MCF 10A (cell line): ENCODE measurements at regions not wholly inside any gene's neighbourhood (a gene's known extent, or its start where the extent isn't known, plus 50 kb on each side); places are given as distances from the start of the nearest gene placed in this dataset.

Experiments used
- BruUV-seq: library from RNA; stranded (reverse); fragments of 400-500 nt; replicated peaks from 2 replicates; lab custom pipeline; 2021; lab: Mats Ljungman, UMichigan
- CTCF ChIA-PET: fragments of 300-600 bp; sonication (Branson Sonifier 250); formaldehyde crosslinking; extraction: SDS; loops from one replicate; lab custom pipeline; 2021; ENCODE audit warnings: antibody characterized with exemption, inconsistent platforms; lab: Yijun Ruan, JAX
- POLR2A ChIA-PET: fragments of 300-600, 350-650 bp; sonication (Branson Sonifier 250); formaldehyde crosslinking; extraction: SDS; loops from one replicate; lab custom pipeline; 2020; ENCODE audit warnings: antibody characterized with exemption, inconsistent platforms; lab: Yijun Ruan, JAX
- DNase-seq: peaks from one replicate; pipeline ENCODE4 v3.0.0-alpha.2; 2018; ENCODE audit not compliant: unreplicated experiment
- H3K27ac Mint-ChIP-seq: one replicate; pipeline ENCODE4 v1.8.0; 2022; ENCODE audit warnings: mild to moderate bottlenecking, low read depth, mixed read lengths; ENCODE audit not compliant: unreplicated experiment
- H3K27me3 Mint-ChIP-seq: one replicate; pipeline ENCODE4 v1.8.0; 2022; ENCODE audit warnings: mixed read lengths; ENCODE audit not compliant: insufficient read depth, unreplicated experiment
- H3K36me3 Mint-ChIP-seq: one replicate; pipeline ENCODE4 v1.8.0; 2022; ENCODE audit warnings: mild to moderate bottlenecking, moderate library complexity, mixed read lengths; ENCODE audit not compliant: insufficient read depth, unreplicated experiment
- H3K4me1 Mint-ChIP-seq: one replicate; pipeline ENCODE4 v1.8.0; 2022; ENCODE audit warnings: mixed read lengths; ENCODE audit not compliant: insufficient read depth, unreplicated experiment
- H3K4me3 Mint-ChIP-seq: one replicate; pipeline ENCODE4 v1.8.0; 2022; ENCODE audit warnings: mild to moderate bottlenecking, moderate library complexity, mixed read lengths; ENCODE audit not compliant: unreplicated experiment
- H3K9me3 Mint-ChIP-seq: one replicate; pipeline ENCODE4 v1.8.0; 2022; ENCODE audit warnings: mixed read lengths; ENCODE audit not compliant: unreplicated experiment
- CTCF ChIP-seq: fragments of 200-600 bp; IDR thresholded peaks from one replicate; pipeline ENCODE4 v1.8.0; 2022; ENCODE audit warnings: antibody characterized with exemption, mild to moderate bottlenecking; ENCODE audit not compliant: unreplicated experiment
- intact Hi-C: fragments of 100-400 bp; cut with micrococcal nuclease; formaldehyde crosslinking; loops from 2 replicates; pipeline ENCODE4 v1.14.1; 2022

DNA sequence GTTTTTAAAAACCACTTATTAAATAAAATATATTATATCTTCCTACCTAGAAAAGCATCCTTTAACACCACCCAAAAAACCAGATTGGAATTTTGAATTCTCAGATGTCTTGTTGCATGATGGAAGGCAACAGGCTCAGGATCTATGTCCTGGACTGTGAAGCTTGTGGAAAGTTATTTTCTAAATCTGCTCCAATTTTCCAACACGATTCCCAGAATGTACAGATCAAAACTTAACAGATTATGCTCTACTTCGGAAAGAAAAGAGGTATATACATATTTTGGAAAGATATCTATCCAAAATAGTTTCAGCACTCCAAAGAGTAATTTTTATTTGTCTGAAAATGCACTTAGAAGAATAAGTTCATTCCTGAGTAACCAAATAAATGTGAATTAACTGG is 291.7 kb upstream of the EMCN start:
- Mint-ChIP-seq H3K27me3 (no peaks in the 10 kb centered on the region), H3K9me3 (no peaks in the 10 kb centered on the region), H3K36me3 (no peaks in the 10 kb centered on the region), H3K4me1 (peaks cover 6% of the 10 kb centered on the region), H3K27ac (no peak overlapping the region), H3K4me3 (no peak overlapping the region)
- no peak for TF ChIP-seq CTCF
- BruUV-seq = no TSS peak
- ChIA-PET CTCF (no interaction called here), POLR2A (no interaction called here)
- intact Hi-C loops = no loop called here
- no peak for DNase-seq

DNA sequence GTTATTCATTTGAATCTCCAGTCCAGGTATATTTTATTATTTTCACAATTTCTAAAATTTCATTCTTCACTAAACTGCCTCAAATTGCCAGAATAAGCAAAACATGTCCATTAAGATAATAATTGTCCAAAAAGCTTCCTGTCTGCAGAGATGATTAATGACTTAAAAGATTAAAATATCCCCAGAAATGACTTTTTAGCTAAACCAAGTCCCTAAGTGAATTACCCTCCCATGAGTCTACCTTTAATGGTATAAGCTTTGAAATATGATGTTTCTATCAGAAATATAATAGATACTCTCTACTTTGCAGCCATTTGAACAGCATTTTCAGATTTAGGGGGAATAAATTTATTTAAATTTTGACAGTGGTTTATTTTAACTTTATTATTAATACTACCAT is 289.2 kb upstream of the EMCN start:
- no peaks in the 10 kb centered on the region for H3K36me3 Mint-ChIP-seq
- no peak for DNase-seq
- H3K27me3 Mint-ChIP-seq = no peaks in the 10 kb centered on the region
- intact Hi-C loops = no loop called here
- H3K9me3 Mint-ChIP-seq = no peaks in the 10 kb centered on the region
- BruUV-seq = no TSS peak
- H3K27ac Mint-ChIP-seq = no peak overlapping the region
- CTCF ChIA-PET = no interaction called here
- no peaks in the 10 kb centered on the region for H3K4me1 Mint-ChIP-seq
- POLR2A ChIA-PET = interaction anchor here (0.6 kb wide), 2 partner anchors 19 to 317 kb away, joined by 3 to 4 read pairs; no protein-coding TSS in a partner anchor
- no peak overlapping the region for H3K4me3 Mint-ChIP-seq
- no peak for TF ChIP-seq CTCF

DNA sequence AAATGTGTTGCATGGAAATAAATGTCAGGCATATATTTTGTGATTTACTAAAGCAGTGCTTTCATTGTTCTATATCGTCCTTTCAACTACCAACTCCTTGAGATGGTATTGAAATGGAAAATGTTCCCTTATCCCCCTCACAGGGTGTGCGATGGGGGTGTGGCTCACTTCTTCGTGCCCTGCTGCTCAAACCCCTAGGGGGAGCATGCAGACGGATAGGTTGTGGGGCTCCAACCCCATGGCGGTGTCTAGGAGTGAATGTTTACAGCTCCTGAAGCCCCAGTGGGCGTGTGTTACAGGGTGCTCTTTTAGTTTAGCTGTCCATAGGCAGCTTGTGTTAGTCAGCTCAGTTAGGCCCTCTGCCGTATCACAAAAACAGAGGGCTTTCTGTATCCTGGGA is 287.7 kb upstream of the EMCN start:
- DNase-seq = no peak
- H3K27ac Mint-ChIP-seq = no peak overlapping the region
- intact Hi-C loops = no loop called here
- ChIA-PET CTCF (interaction anchor here (1.2 kb wide), 1 partner anchor 9 kb away, joined by 3 read pairs; no protein-coding TSS in a partner anchor), POLR2A (interaction anchor here (0.6 kb wide), 1 partner anchor 42 kb away, joined by 3 read pairs; no protein-coding TSS in a partner anchor)
- BruUV-seq = no TSS peak
- no peak for TF ChIP-seq CTCF
- H3K4me3 Mint-ChIP-seq = no peak overlapping the region
- no peaks in the 10 kb centered on the region for H3K27me3 Mint-ChIP-seq
- H3K9me3 Mint-ChIP-seq = no peaks in the 10 kb centered on the region
- H3K4me1 Mint-ChIP-seq = no peaks in the 10 kb centered on the region
- H3K36me3 Mint-ChIP-seq = no peaks in the 10 kb centered on the region

DNA sequence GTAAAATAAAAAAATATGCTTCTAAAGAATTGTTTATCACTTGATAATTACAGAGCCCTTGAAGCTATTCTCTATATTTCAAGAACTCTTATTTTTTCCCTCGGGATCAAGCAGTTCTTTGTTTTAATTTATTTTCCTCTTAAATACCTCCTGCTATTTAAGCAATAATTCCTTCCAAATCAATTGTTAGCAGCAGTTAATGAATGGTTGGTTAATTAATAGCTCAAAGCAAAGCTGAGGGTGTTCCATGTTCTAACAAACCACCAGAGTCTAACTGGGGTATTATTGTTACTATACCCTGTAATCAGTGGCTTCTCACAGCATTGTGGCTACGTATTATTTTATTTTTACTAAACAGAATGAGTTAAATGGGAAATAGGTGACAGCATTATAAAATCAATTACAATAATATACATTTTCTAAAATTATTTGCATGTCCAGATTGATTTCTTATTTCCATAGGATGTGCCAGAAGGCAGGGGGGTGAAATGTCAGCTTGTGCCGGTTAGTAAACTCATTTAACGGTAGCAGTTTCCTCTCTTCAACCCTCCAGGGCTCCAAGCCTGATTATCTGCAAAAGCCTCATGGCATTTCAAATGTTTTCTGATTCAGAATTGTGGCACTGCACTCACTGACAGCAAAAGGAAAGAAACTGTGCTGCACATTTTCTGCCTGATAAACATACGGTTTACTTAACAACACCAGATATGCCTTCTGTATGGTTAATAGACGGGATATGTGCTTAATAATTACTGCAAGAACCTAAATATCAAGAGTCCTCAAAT is 286.9 kb upstream of the EMCN start:
- no peak for TF ChIP-seq CTCF
- Mint-ChIP-seq H3K27me3 (no peaks in the 10 kb centered on the region), H3K4me1 (no peaks in the 10 kb centered on the region), H3K4me3 (no peak overlapping the region), H3K36me3 (no peaks in the 10 kb centered on the region), H3K27ac (no peak overlapping the region), H3K9me3 (no peaks in the 10 kb centered on the region)
- CTCF ChIA-PET = interaction anchor here (1.2 kb wide), 1 partner anchor 10 kb away, joined by 3 read pairs; no protein-coding TSS in a partner anchor
- DNase-seq = no peak
- intact Hi-C loops = no loop called here
- POLR2A ChIA-PET = no interaction called here
- no TSS peak for BruUV-seq
